PC-3 (cell line): ENCODE measurements at regions not wholly inside any gene's neighbourhood (a gene's known extent, or its start where the extent isn't known, plus 50 kb on each side); places are given as distances from the start of the nearest gene placed in this dataset.

ENCODE experiments used
- ATAC-seq: fragments of 200-7000 bp; cut with Tn5 transposase; 2 replicates; pipeline ENCODE4 v1.9.1; 2020; ENCODE audit warnings: mild to moderate bottlenecking, moderate library complexity
- BruUV-seq: library from RNA; stranded (reverse); fragments of 400-500 nt; replicated peaks from 2 replicates; lab custom pipeline; 2021; lab: Mats Ljungman, UMichigan
- CTCF ChIA-PET: fragments of 300-600 bp; sonication (Branson Sonifier 250); formaldehyde crosslinking; loops from one replicate; lab custom pipeline; 2022; ENCODE audit warnings: antibody characterized with exemption; lab: Charles Lee
- POLR2A ChIA-PET: fragments of 300-600 bp; sonication (Branson Sonifier 250); formaldehyde crosslinking; loops from one replicate; lab custom pipeline; 2022; ENCODE audit warnings: antibody characterized with exemption; ENCODE audit not compliant: unreplicated experiment; lab: Charles Lee
- DNase-seq: peaks from one replicate; pipeline ENCODE4 v3.0.0-alpha.2; 2015
- H2AFZ ChIP-seq: fragments of 300-600 bp; sonication (generic); 2 replicates; pipeline ENCODE4 v1.6.0; 2016; ENCODE audit warnings: antibody characterized with exemption, low read length
- H3F3A ChIP-seq: fragments of 300-600 bp; sonication (generic); one replicate; pipeline ENCODE4 v1.6.0; 2017; ENCODE audit warnings: antibody characterized with exemption, low read length, control low read depth, mild to moderate bottlenecking; ENCODE audit not compliant: unreplicated experiment
- H3K27ac ChIP-seq: fragments of 300-600 bp; sonication (generic); 2 replicates; pipeline ENCODE4 v1.5.1; 2016; ENCODE audit warnings: mild to moderate bottlenecking, low read length
- H3K27me3 ChIP-seq: fragments of 300-600 bp; sonication (generic); 2 replicates; pipeline ENCODE4 v1.6.1; 2016; ENCODE audit warnings: low read length, mixed read lengths
- H3K36me3 ChIP-seq: fragments of 300-600 bp; sonication (generic); 2 replicates; pipeline ENCODE4 v1.6.1; 2016; ENCODE audit warnings: low read depth, mixed run types, low read length, mixed read lengths
- H3K4me1 ChIP-seq: fragments of 300-600 bp; sonication (generic); 2 replicates; pipeline ENCODE4 v1.5.1; 2016; ENCODE audit warnings: low read length; ENCODE audit not compliant: insufficient read depth
- H3K4me2 ChIP-seq: fragments of 300-600 bp; sonication (generic); 2 replicates; pipeline ENCODE4 v1.6.0; 2016; ENCODE audit warnings: low read length
- H3K4me3 ChIP-seq: fragments of 300-600 bp; sonication (generic); 2 replicates; pipeline ENCODE4 v1.5.1; 2016; ENCODE audit warnings: mild to moderate bottlenecking, low read length, mixed read lengths
- H3K79me2 ChIP-seq: fragments of 300-600 bp; sonication (generic); 2 replicates; pipeline ENCODE4 v1.6.1; 2017; ENCODE audit warnings: low read length, mixed read lengths
- H3K9ac ChIP-seq: fragments of 300-600 bp; sonication (generic); 2 replicates; pipeline ENCODE4 v1.6.0; 2016; ENCODE audit warnings: mild to moderate bottlenecking, low read length
- H3K9me2 ChIP-seq: fragments of 300-600 bp; sonication (generic); replicated peaks from 2 replicates; pipeline ENCODE4 v1.6.1; 2016; ENCODE audit warnings: mixed run types, low read length, mixed read lengths
- H3K9me3 ChIP-seq: fragments of 300-600 bp; sonication (generic); 2 replicates; pipeline ENCODE4 v1.6.1; 2016; ENCODE audit warnings: low read length, mixed read lengths
- H4K20me1 ChIP-seq: fragments of 300-600 bp; sonication (generic); 2 replicates; pipeline ENCODE4 v1.6.1; 2016; ENCODE audit warnings: low read length, mixed read lengths
- CTCF ChIP-seq: fragments of 300-600 bp; sonication (generic); conservative IDR thresholded peaks from 2 replicates; pipeline ENCODE4 v1.5.1; 2017; ENCODE audit warnings: antibody characterized with exemption, low read depth, mild to moderate bottlenecking, low read length
- EZH2 ChIP-seq: fragments of 300-600 bp; sonication (generic); IDR thresholded peaks from one replicate; pipeline ENCODE4 v1.6.1; 2017; ENCODE audit warnings: antibody characterized with exemption, mild to moderate bottlenecking, low read length; ENCODE audit not compliant: unreplicated experiment
- EZH2phosphoT487 ChIP-seq: fragments of 300-600 bp; sonication (generic); IDR thresholded peaks from 2 replicates; pipeline ENCODE4 v1.6.1; 2018; ENCODE audit warnings: mild to moderate bottlenecking, antibody characterized with exemption, low read length, borderline replicate concordance
- intact Hi-C: fragments of 100-400 bp; cut with micrococcal nuclease; formaldehyde crosslinking; loops from 2 replicates; pipeline ENCODE4 v1.9.0; 2023

GRCh38 chr14:56490379-56490778 lies 89.2 kb upstream of the TMEM260 start:
- ChIA-PET CTCF (interaction anchor here (0.6 to 1.3 kb wide), 6 partner anchors 13 to 804 kb away, joined by 3 to 8 read pairs (median 3); no protein-coding TSS in a partner anchor), POLR2A (no interaction called here)
- intact Hi-C loops, result loop anchor here (1.0 to 5.0 kb wide), 10 partner anchors 62 to 890 kb away; no protein-coding TSS in a partner anchor
- Histone ChIP-seq H2AFZ (no peak overlapping the region), H3K9me3 (no peaks in the 10 kb centered on the region), H3K79me2 (no peaks in the 10 kb centered on the region), H3K4me1 (no peaks in the 10 kb centered on the region), H3K27ac (no peak overlapping the region), H3K36me3 (no peaks in the 10 kb centered on the region), H3K4me2 (no peak overlapping the region), H3F3A (no peaks in the 10 kb centered on the region), H3K27me3 (peaks cover 34% of the 10 kb centered on the region), H3K9me2 (no peaks in the 10 kb centered on the region), H3K4me3 (no peak overlapping the region), H4K20me1 (no peaks in the 10 kb centered on the region), H3K9ac (no peak overlapping the region)
- TF ChIP-seq CTCF, result peak; percentile 88
- no peak for TF ChIP-seq EZH2phosphoT487
- no peak for TF ChIP-seq EZH2
- DNase-seq (peak; percentile 83), ATAC-seq (peak; percentile 47; the same call in 1 of the 2 replicates)
- no TSS peak for BruUV-seq

- Histone ChIP-seq H3K27me3 (peaks cover 45% of the 10 kb centered on the region), H2AFZ (no peak overlapping the region), H3K79me2 (no peaks in the 10 kb centered on the region), H3K4me1 (no peaks in the 10 kb centered on the region), H3K27ac (no peak overlapping the region), H3K9ac (no peak overlapping the region), H3K36me3 (no peaks in the 10 kb centered on the region), H3F3A (no peaks in the 10 kb centered on the region), H4K20me1 (no peaks in the 10 kb centered on the region), H3K4me2 (no peak overlapping the region), H3K4me3 (no peak overlapping the region), H3K9me2 (no peaks in the 10 kb centered on the region), H3K9me3 (no peaks in the 10 kb centered on the region)
- intact Hi-C loops, result loop anchor here (2.0 to 5.0 kb wide), 7 partner anchors 169 to 889 kb away; no protein-coding TSS in a partner anchor
- DNase-seq, result peak; percentile 87
- BruUV-seq, result no TSS peak
- ChIA-PET POLR2A (no interaction called here), CTCF (interaction anchor here (0.6 to 1.3 kb wide), 3 partner anchors 30 to 784 kb away, joined by 3 to 8 read pairs (median 3); no protein-coding TSS in a partner anchor)
- peak; percentile 72 for ATAC-seq
- TF ChIP-seq EZH2 (no peak), CTCF (peak; percentile 97)
Measured at GRCh38 chr14:56491299-56492285, 88.0 kb upstream of the TMEM260 start.
